Fibroblast of peridontal ligament (primary cell): ENCODE measurements at regions not wholly inside any gene's neighbourhood (a gene's known extent, or its start where the extent isn't known, plus 50 kb on each side); places are given as distances from the start of the nearest gene placed in this dataset.
A peak's percentile ranks its signal among the peaks of the same experiment; 100 is the strongest.

Source experiments
- DNase-seq: peaks from one replicate; pipeline ENCODE4 v3.0.0-alpha.2; 2010; ENCODE audit errors: extremely low read depth

DNA sequence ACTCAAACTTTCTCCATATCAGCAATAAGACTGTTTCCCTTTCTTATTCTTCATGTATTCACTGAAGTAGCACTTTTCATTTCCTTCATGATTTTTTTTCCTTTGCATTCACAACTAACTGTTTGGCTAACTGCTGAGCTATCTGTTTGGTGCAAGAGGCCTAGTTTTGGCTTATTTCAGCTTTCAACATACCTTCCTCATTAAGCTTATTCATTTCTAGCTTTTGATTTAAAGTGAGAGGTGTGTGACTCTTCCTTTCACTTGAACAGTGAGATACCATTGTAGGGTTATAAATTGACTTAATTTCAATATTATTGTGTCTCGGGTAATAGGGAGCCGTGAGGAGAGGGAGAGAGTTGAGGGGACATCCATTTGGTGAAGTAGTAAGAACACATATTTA is 262.0 kb upstream of the PREP start:
- DNase-seq = no peak

DNA sequence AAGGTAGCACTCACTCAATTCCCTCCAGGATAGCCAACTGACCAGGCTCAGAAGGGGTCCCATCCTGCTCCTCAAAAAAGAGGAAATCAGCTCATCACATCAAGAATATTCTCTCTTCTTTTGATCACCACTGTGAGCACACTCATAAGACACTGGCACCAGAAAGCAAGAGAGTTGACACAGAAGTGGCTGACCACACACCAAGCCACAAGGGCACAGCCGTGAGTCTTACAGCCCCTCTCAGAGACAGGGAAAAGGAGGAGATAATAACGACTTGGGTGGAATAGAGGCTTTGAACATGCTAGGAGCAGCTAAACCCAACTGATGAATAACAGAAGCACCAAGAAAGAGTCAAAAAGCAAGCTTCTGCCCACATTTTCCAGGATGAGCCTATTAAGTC is 249.1 kb upstream of the PREP start:
- no peak for DNase-seq

DNA sequence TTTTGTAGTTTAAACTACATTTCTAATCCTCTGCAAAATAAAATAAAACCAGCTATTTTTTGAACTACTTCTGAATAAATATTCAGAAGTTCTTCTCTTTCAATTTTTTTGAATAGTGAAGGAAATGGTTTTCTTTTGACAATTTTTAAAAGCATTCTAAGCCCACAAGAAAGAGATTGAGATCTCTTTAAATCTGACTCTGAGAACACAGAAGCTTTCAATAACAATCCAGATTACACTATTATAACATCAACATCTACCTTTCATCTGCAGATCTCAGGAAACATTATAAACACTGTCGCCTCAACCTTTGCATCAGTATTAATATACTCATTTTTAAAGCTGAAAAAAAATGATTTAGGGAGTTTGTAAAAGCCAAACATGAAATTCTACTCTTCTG is 247.5 kb upstream of the PREP start:
- DNase-seq = no peak

DNA sequence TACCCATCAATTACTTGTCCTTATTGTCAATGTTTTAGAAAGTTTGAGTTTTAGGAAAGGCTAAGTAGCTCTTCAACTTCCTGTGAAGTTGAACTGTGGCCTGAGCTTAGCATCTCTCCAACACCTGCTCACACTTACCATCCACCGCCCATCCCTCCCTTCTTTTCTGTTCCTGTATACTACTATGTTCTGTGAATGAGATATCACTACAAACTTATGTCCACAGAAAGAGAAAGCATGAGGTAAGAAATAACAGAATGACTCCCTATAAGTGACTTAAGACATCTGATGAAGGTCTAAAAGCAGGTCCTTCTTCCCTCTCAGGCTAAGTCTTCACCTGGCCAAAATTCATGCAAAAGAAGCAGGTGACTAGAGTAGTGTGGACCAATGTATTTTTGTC is 246.3 kb upstream of the PREP start:
- no peak for DNase-seq

DNA sequence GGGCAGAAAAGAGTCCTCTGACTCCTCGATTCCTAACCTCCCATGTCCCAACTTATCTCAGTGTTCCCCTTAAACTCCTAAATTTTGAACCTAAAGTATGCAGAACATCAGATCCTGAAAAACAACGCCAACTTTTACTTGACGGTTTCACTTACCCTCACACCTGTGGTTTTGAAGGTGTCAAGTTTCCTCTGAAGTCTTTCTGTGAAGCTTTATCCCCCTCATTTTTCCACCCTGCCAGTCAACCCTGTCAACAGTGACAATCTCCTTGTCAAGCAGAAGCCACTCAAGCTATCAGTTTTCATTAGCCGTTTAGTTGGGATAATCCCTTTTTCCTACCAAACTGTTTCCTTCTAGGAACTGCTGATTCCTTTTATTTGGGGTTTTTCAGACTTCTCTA is 245.4 kb upstream of the PREP start:
- DNase-seq = no peak

DNA sequence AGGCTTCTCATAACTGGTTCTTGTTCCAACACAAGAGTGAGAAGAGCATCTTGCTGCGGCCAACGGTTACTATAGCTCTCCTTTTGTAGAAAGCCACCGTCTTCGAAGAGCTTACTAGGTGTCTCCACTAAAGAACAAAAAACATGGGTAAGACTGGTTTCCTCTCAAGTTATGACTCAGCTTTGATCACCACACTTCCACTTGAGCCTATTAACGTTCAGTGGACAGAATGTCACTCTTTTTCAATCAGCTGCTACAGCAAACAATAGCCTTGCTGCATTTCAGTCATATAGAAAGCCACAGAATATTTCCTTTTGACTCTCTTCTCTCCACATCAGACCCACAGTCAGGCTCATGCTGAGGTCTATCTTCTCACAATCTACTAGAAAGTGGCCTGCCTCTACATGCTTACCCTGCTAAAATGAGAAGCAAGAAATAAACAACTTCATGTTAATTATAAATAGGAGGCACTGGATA is 243.5 kb upstream of the PREP start:
- DNase-seq = no peak

DNA sequence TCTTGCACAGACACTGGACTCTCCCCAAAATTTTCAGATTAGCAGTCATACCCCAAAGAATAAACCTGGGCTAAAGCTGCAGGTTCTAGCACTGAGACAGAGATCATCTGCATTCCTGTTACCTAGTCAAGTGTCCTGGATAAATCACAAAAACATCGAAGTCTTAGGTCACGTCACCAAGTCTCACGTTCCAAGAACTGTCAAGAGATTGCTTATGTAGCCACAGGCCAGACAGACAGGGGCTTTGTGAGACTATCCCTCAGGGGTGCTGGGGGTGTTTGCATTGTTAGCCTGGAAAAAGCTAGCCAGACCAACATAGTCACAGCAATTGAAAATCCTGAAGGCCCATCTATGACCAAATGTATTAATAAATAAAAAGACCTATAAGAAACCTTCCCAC is 243.1 kb upstream of the PREP start:
- DNase-seq = no peak

DNA sequence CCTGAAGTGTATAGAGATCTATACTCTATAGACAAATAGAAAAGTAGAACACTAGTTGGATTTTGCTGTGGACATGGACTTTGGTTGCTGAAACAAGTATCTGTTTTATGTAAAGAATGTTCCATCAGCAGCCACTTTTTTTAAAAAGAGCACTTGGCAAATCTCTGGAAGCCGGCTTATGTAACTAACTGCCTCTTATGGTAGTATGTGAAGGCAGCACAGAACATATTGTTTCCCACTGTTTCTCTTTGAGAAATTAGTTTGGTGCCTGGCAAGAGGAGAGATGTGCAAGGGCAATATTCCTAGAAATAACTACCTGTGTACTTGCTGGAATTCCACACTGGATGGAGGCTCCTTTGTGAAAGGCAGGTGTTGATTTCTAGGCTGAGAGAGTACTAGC is 242.3 kb upstream of the PREP start:
- DNase-seq = peak; percentile 37

DNA sequence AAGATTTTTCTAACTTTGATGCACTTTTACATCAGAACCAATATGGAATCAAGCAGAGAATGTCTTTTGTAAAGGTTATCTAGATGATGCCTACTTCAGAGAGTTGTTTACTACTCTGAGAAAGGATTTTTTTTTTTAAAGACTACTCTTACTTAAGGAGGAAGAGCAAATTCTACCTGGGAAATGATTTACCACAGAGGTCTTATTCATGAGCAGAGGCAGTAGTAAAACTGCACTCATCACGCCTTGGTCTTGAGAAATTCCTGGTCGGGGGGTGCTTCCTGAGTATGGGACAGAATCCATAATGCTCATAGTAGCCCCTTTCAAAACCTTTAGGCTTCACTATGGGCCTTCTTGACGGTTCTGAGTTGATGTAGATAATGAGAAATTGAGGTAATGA is 241.8 kb upstream of the PREP start:
- no peak for DNase-seq

DNA sequence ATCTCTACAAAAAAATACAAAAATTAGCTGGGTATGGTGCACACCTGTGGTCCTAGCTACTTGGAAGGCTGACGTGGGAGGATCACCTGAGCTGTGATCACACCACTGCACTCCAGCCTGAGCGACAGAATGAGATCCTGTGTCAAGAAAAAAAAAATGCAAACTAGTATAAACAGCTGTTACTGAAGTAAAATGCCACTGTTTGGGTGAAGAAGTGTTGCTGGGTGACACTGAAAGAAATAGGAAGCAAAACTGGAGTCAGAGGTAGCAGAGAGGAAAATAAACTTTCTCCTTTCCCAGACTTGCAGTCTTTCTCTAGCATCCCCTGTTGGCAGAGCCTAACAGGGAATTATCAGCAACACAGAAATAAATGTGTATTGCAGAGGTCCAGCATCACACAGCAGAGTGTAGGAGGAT is 241.2 kb upstream of the PREP start:
- DNase-seq = no peak

DNA sequence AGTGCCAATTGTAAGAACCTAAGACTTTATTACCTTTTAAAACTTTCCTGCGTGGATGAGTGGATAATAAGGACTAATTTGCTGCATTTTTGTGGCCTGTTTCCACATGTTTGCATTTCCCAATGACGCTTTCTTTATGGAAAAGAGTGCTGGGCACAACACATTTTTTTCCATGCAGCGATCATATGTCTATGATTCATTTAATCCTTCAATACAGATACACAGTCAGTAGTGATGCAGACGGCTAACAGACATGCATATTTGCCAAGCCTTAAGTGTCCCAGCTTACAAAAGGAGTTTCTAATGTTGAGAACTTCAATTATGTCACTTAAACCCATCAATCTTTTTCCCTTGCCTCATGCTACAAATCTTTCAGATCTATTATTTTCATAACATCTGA is 239.8 kb upstream of the PREP start:
- DNase-seq = peak; percentile 55

DNA sequence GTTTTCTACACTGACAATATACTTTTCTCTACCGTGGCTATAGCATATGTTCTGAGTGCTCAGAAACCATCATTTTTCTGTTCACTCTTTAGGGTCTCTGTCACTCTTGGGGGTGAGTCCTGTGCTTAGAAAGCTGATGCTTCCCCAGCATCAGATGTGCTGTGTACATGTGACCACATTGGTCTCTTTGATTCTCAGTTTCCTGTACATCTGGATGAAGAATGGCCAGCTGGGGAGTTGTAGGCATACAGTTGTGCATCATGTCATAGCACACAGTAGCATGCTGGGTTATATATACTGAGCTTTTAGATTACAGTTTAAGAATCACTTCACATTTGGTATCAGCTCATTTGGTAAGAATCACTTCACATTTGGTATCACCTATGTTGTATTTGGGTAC is 238.6 kb upstream of the PREP start:
- DNase-seq = no peak

DNA sequence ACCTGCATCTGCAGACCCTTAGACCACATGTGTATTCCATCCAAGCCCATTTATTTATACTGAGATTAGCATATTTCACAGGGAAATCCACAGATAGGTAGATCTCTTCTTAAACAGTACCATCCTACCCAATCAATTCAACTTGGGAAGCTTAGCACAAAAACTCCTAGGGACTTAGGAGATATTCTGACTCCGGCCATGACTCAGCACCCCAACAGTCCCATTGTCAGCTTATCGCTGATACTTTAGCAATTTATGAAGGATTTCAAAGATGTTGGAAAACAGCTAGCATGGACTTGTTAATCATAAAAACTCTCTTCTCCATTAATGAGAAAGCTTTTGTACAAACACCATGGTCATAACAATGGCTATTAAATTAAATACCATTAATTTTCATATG is 236.2 kb upstream of the PREP start:
- no peak for DNase-seq

DNA sequence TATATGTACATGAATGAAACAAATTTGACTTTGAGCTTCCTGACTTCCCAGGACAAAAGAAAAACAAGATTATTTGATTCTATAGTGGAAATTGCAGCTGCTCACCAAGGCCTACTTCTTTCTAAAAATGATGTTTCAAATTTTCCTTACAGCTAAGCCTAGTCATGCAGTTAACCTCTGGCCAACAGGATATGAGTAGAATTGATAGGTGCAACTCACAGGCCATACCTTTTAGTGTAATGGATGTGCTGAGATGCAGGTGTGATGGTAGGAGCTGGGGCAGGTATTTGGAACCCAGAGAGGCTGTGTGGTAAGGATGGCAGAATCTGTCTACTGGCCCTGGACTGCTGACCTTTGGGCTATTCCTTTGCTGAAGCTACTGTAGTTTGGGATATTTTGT is 230.9 kb upstream of the PREP start:
- no peak for DNase-seq

DNA sequence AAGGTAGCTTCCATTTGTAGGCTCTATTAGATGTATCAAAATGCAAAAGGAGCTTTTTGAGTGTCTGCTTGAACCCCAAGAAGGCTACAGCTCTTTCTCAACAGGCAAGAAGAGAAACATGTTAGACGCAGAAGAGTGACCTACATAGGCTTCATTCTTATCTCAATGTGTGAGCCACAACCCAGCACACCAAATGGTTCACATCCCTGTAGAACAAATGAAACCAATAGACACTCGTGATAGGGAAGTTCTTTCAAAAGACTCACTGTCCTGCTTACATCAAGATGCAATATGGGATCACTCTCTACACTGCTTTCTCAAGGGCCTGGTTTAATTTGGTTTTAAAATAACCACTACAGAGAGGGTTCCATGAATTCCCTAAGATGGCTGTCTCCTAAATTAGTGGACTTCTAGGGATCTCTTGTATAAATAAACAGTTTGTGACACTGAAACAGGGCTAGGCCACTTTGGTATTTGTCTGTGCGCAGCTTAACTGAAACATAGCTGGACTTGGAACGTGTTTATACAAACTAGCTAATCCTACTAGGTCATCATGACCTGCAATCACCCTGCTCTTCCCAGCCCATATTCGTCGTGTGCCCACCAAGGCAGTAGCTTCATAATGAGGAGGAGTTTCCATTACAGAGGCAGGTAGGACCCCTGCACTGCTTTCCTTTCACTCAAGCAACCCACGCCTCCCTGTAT is 225.4 kb upstream of the PREP start:
- DNase-seq = peak; percentile 19

DNA sequence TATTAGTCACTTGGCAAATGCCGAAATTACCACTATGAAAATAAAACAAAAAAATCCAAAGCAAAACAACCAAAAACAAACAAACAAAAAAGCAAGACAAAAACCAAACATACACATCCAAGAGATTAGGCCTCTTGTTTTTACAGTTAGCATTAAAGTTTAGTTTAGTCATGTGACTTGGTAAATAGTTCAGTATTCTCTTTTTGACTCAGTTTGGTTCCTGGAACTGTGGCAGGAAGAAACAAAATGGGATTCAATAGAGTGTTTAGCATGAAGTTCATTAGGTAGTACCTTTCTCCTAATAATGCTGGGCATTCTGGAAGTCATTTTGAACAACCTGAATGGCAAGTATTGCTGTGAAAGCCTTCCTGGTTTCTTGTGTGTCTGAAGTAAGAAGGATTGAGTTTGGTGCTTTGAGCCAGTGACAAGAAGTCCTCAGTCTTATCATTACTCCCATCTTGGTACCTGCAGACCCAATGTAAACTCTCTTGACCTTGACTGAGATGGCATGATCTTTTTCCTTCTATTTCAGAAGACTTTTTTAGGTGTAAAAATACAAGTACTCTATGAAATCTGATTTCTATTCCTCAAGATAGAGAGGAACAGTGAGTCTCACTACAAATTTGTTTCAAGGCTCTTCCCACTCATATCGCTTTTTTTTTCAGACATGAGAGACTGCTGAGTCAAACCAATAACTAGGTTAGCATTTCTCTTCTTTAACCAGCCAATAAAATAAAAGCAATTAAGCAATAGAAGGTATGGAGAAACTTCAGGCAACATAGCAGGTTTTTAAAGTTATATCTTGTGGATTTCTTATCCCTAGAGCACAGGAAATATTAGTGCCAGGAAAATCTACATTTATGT is 223.6 kb upstream of the PREP start:
- DNase-seq = no peak

DNA sequence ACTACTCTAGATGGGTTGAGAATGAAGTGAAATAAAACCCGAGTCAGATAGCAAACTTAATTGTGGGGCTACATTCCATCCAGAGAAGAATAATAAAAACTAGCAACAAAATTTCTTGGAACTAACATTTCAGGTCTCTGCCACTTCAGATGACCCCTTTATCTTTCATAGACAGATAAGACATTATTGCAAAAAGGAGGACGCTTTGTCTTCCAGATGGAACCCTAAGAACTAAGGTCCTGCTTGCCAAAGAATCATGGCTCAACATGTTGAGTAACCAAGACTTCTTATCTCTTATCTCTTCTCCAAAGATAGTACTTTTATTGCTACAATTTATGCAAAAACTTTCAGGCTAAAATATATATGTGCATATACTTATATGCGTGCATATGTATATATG is 221.1 kb upstream of the PREP start:
- DNase-seq = no peak

DNA sequence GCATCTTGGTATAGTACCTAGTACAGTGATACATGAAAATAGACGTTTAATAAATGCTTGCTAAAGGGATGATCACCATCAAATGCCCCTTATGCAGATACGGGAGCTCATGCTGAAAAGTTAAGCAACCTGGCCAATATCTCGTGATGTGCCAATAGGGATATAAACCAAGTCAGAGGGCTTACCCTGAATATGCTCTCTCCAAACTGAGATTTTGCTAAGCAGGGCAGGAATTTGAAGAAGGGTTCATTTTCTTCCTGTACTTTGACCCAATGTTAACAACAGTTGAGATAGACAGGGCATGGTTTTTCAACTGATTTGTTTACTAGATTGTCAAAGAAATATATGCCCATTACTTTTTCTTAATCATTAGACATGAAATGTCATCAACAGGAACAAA is 219.3 kb upstream of the PREP start:
- no peak for DNase-seq

DNA sequence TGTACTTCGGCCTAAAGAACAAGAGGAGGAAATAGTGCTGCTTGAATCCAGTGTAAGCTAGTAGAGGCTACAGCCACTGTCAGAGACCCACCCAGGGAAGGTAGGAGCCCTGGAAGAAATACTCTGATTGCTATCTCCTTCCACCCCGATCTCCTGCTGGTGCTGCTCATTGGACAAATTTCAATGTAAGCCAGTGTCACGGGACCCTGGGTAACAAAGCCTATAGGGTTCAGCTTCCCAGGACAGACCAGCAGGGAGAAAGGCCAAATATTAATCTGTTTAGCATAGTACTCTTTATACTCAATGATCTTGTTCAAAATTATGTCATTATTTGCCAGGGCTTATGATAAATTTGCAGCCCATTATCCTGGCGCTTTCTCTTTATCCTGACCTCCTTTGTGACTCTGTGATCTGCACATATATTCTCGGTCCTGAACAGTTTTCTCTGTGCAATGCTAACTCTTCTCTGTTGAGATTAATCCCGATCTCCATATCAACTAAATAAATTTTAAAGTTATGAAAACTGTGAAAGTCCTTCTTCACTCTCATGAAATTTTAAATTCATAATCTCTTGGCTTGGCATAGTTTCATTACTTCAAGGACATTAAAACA is 218.8 kb upstream of the PREP start:
- no peak for DNase-seq

DNA sequence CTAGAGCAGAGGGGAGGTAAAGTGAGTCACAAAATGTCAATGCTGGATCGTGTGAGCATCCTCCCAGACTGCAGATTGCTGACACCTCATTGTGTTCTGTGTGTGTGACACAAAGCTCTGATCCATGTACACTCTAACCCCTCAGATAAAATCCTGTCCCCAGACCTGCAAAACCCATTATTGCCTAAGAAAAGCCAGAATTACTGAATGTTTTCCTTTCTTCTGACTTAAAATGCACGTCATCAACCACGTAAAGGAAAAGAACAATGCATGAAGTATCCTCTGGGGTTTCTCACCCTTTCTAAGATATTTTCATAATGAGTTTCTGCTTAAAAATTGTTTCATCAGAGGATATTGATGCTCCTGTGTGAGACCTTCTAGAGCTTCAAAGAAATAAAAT is 218.0 kb upstream of the PREP start:
- DNase-seq = peak; percentile 22

DNA sequence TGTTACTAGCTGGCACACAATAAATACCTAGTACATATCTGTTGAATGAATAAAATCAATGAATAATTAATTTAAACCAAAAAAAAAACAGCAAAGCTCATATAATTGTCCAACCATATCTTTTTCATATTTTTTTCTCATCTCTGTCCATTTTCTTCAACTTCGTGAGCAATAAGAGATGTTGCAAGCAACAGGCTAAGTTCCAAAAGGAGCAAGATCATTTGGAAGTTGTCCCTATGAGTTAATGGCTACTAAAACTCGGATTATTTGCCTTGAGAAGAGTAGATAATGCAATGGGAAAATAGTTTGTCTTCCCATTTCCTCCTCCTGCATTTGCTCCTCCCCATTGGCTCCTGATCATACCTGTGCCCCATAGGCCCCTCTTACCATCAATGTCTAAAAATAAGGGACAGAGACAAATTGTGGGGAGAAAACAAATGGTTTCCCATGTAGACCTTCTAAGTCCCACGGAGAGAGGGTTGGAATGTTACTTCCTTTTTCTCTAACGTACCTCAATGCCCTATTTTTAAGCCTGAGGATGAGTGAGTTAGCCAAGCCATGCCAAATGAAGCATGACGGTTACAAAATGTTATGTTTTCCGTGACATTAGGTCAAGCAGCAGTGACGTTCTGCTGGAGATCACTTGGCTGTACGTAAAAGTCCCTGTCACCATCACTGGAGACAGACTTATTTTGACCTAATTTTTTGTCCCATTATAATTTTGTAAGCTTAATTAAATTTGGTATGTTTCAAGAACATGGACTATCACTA is 217.3 kb upstream of the PREP start:
- peak; percentile 38 for DNase-seq

DNA sequence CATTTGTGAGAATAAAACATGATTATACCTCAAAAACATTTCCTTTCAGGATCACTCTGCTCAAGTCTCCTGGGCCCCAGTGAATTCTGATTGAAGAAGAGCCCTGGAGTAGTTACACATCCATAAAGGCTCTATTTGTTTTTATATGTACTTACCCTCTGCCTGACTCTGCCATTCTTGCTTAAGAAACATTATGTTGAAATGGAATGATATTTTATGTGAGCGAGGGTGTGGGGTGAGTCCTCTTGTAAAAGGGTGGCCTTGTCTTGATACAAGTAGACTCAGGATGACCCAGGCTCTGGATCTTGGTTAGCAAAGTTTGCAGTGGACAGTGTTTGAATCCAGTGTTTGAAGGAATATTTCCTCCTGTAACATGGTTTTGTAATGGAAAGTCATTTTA is 215.4 kb upstream of the PREP start:
- DNase-seq = peak; percentile 43
